PFSK-1 (cell line): ENCODE measurements at regions not wholly inside any gene's neighbourhood (a gene's known extent, or its start where the extent isn't known, plus 50 kb on each side); places are given as distances from the start of the nearest gene placed in this dataset.

ENCODE experiments used
- FOXP2 ChIP-seq: optimal IDR thresholded peaks from 2 replicates; pipeline ENCODE3; 2011; ENCODE audit warnings: borderline replicate concordance, control low read depth, inconsistent platforms; ENCODE audit not compliant: insufficient read depth; ENCODE audit errors: extremely low read length, extremely low read depth
- POLR2AphosphoS5 ChIP-seq: IDR thresholded peaks from 2 replicates; pipeline ENCODE4 v1.6.1; 2012; ENCODE audit warnings: low read depth, mild to moderate bottlenecking, control low read depth, low read length, moderate library complexity
- REST ChIP-seq, 2 experiments: IDR thresholded peaks; 2 replicates each; pipeline versions ENCODE4 v1.6.1 to v1.8.0; 2011 to 2012; ENCODE audit warnings: low read depth in 2 of 2, low read length in 2 of 2, control low read depth in 1 of 2, inconsistent platforms in 1 of 2, mild to moderate bottlenecking in 1 of 2, moderate library complexity in 1 of 2; ENCODE audit not compliant: insufficient read depth in 1 of 2
- SIN3A ChIP-seq: IDR thresholded peaks from 2 replicates; pipeline ENCODE4 v1.6.1; 2012; ENCODE audit warnings: mild to moderate bottlenecking, low read length, moderate library complexity, borderline replicate concordance; ENCODE audit not compliant: insufficient read depth
- TAF1 ChIP-seq: IDR thresholded peaks from 2 replicates; pipeline ENCODE4 v1.6.1; 2012; ENCODE audit warnings: low read length, control low read depth, borderline replicate concordance; ENCODE audit not compliant: insufficient read depth

GRCh38 chr2:215602997-215603396 is 167.1 kb upstream of the FN1 start:
- TF ChIP-seq REST (IDR thresholded peaks at IDR 0.05; ENCODE audit: insufficient read depth in 1 of 2, low read depth in 2 of 2, low read length in 2 of 2) (no peak), FOXP2 (no peak), SIN3A (no peak), TAF1 (no peak), POLR2AphosphoS5 (no peak)

- TF ChIP-seq POLR2AphosphoS5 (no peak), SIN3A (no peak), FOXP2 (no peak), TAF1 (no peak), REST (IDR thresholded peaks at IDR 0.05; ENCODE audit: insufficient read depth in 1 of 2, low read depth in 2 of 2, low read length in 2 of 2) (no peak)
These were observed 166.3 kb upstream of the FN1 start for GRCh38 chr2:215601990-215602721.

GRCh38 chr2:215601526-215601925 is 165.7 kb upstream of the FN1 start:
- TF ChIP-seq SIN3A, result no peak
- no peak for TF ChIP-seq TAF1

GRCh38 chr2:215598376-215598975 is 162.6 kb upstream of the FN1 start:
- TF ChIP-seq TAF1, result no peak
- no peak for TF ChIP-seq POLR2AphosphoS5
- no peak for TF ChIP-seq REST (IDR thresholded peaks at IDR 0.05; ENCODE audit: insufficient read depth in 1 of 2, low read depth in 2 of 2, low read length in 2 of 2)
- TF ChIP-seq SIN3A, result no peak
- TF ChIP-seq FOXP2, result no peak

GRCh38 chr2:215597577-215597976 is 161.7 kb upstream of the FN1 start:
- TF ChIP-seq FOXP2, result no peak
- no peak for TF ChIP-seq SIN3A
- no peak for TF ChIP-seq REST (IDR thresholded peaks at IDR 0.05; ENCODE audit: insufficient read depth in 1 of 2, low read depth in 2 of 2, low read length in 2 of 2)
- no peak for TF ChIP-seq TAF1
- no peak for TF ChIP-seq POLR2AphosphoS5
